ENCODE measurements at regions not wholly inside any gene's neighbourhood (a gene's known extent, or its start where the extent isn't known, plus 50 kb on each side); places are given as distances from the start of the nearest gene placed in this dataset.

- TF ChIP-seq TBP (CRISPR knock-in tag; IDR thresholded peaks at IDR 0.05) = no peak
- TF ChIP-seq, protein P1, sequence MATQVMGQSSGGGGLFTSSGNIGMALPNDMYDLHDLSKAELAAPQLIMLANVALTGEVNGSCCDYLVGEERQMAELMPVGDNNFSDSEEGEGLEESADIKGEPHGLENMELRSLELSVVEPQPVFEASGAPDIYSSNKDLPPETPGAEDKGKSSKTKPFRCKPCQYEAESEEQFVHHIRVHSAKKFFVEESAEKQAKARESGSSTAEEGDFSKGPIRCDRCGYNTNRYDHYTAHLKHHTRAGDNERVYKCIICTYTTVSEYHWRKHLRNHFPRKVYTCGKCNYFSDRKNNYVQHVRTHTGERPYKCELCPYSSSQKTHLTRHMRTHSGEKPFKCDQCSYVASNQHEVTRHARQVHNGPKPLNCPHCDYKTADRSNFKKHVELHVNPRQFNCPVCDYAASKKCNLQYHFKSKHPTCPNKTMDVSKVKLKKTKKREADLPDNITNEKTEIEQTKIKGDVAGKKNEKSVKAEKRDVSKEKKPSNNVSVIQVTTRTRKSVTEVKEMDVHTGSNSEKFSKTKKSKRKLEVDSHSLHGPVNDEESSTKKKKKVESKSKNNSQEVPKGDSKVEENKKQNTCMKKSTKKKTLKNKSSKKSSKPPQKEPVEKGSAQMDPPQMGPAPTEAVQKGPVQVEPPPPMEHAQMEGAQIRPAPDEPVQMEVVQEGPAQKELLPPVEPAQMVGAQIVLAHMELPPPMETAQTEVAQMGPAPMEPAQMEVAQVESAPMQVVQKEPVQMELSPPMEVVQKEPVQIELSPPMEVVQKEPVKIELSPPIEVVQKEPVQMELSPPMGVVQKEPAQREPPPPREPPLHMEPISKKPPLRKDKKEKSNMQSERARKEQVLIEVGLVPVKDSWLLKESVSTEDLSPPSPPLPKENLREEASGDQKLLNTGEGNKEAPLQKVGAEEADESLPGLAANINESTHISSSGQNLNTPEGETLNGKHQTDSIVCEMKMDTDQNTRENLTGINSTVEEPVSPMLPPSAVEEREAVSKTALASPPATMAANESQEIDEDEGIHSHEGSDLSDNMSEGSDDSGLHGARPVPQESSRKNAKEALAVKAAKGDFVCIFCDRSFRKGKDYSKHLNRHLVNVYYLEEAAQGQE (IDR thresholded peaks at IDR 0.05; ENCODE audit: borderline replicate concordance in 1 of 2, low read depth in 1 of 2, low read length in 2 of 2) = no peak
- TF ChIP-seq DPF2 (CRISPR knock-in tag; IDR thresholded peaks at IDR 0.05; ENCODE audit: borderline replicate concordance, low read depth) = no peak
- no peak for TF ChIP-seq ZNF10 (CRISPR knock-in tag; IDR thresholded peaks at IDR 0.05; ENCODE audit: borderline replicate concordance, low read depth)
Measured at GRCh38 chr7:47682874-47683273, 101.0 kb upstream of the TNS3 start.

Measured in HepG2 (cell line).